Panc1 (cell line): ENCODE measurements at regions not wholly inside any gene's neighbourhood (a gene's known extent, or its start where the extent isn't known, plus 50 kb on each side); places are given as distances from the start of the nearest gene placed in this dataset.

Experiments
- ATAC-seq: fragments of 200-7000 bp; cut with Tn5 transposase; 2 replicates; pipeline ENCODE4 v1.9.1; 2020; ENCODE audit warnings: mild to moderate bottlenecking, moderate library complexity
- BruUV-seq: library from RNA; stranded (reverse); fragments of 400-500 nt; replicated peaks from 2 replicates; lab custom pipeline; 2021; lab: Mats Ljungman, UMichigan
- CTCF ChIA-PET: fragments of 300-600 bp; sonication (Branson Sonifier 250); formaldehyde crosslinking; loops from one replicate; lab custom pipeline; 2022; ENCODE audit warnings: antibody characterized with exemption; lab: Charles Lee
- POLR2A ChIA-PET: fragments of 300-600 bp; sonication (Branson Sonifier 250); formaldehyde crosslinking; loops from one replicate; lab custom pipeline; 2022; ENCODE audit warnings: antibody characterized with exemption; lab: Charles Lee
- DNase-seq: peaks from one replicate; pipeline ENCODE4 v3.0.0-alpha.2; 2010; ENCODE audit warnings: low read depth, low spot score
- H3K27ac ChIP-seq: 2 replicates; pipeline ENCODE4 v1.5.1; 2011; ENCODE audit warnings: mild to moderate bottlenecking, low read length, inconsistent platforms
- H3K27me3 ChIP-seq: fragments of 200-500 bp; sonication (Bioruptor generic); 2 replicates; pipeline ENCODE4 v1.6.0; 2014; ENCODE audit warnings: low read length, inconsistent platforms; ENCODE audit not compliant: control insufficient read depth, insufficient read depth
- H3K36me3 ChIP-seq: fragments of 200-500 bp; sonication (Bioruptor generic); 2 replicates; pipeline ENCODE4 v1.5.1; 2014; ENCODE audit warnings: inconsistent platforms, mild to moderate bottlenecking, low read length, moderate library complexity; ENCODE audit not compliant: control insufficient read depth, insufficient read depth
- H3K4me1 ChIP-seq: 2 replicates; pipeline ENCODE4 v1.5.1; 2011; ENCODE audit warnings: inconsistent platforms, mild to moderate bottlenecking, low read length, moderate library complexity; ENCODE audit not compliant: control insufficient read depth, insufficient read depth
- H3K4me3 ChIP-seq, 2 experiments: 2 replicates each; pipeline ENCODE4 v1.5.1; 2011 to 2012; ENCODE audit warnings: low read depth in 2 of 2, low read length in 2 of 2, mild to moderate bottlenecking in 2 of 2, inconsistent platforms in 1 of 2, moderate library complexity in 1 of 2
- H3K9me3 ChIP-seq: fragments of 200-500 bp; sonication (Bioruptor generic); 2 replicates; pipeline ENCODE4 v1.5.1; 2014; ENCODE audit warnings: low read depth, mild to moderate bottlenecking, inconsistent platforms, low read length, moderate library complexity; ENCODE audit not compliant: control insufficient read depth, insufficient read depth
- POLR2AphosphoS5 ChIP-seq: IDR thresholded peaks from 2 replicates; pipeline ENCODE4 v1.6.1; 2012; ENCODE audit warnings: mild to moderate bottlenecking, low read depth, low read length, moderate library complexity
- SIN3A ChIP-seq: IDR thresholded peaks from 2 replicates; pipeline ENCODE4 v1.6.1; 2012; ENCODE audit warnings: low read depth, mild to moderate bottlenecking, low read length, moderate library complexity, borderline replicate concordance; ENCODE audit not compliant: insufficient read depth
- TCF7L2 ChIP-seq: IDR thresholded peaks from 2 replicates; pipeline ENCODE4 v1.6.1; 2011; ENCODE audit warnings: mild to moderate bottlenecking, low read depth, low read length, inconsistent platforms
- in situ Hi-C: cut with HindIII; loops from 2 replicates; pipeline ENCODE4 v1.10.0; 2016; ENCODE audit warnings: low sequenced_read_pairs, low pct_unique_long_range_greater_than_20kb
- intact Hi-C: fragments of 100-400 bp; cut with micrococcal nuclease; formaldehyde crosslinking; loops from one replicate; pipeline ENCODE4 v1.10.0; 2022; ENCODE audit not compliant: unreplicated experiment
- TF ChIP-seq, protein P1 (sequence below): fragments of 450-650 bp; IDR thresholded peaks from 2 replicates; pipeline ENCODE4 v1.5.1; 2017; ENCODE audit warnings: mild to moderate bottlenecking
- TF ChIP-seq, protein P2 (sequence below), 2 experiments: IDR thresholded peaks; 2 replicates each; pipeline ENCODE4 v1.6.1; 2011 to 2012; ENCODE audit warnings: low read depth in 2 of 2, control low read depth in 1 of 2, low read length in 1 of 2, mild to moderate bottlenecking in 1 of 2, moderate library complexity in 1 of 2; ENCODE audit not compliant: insufficient read depth in 1 of 2

DNA sequence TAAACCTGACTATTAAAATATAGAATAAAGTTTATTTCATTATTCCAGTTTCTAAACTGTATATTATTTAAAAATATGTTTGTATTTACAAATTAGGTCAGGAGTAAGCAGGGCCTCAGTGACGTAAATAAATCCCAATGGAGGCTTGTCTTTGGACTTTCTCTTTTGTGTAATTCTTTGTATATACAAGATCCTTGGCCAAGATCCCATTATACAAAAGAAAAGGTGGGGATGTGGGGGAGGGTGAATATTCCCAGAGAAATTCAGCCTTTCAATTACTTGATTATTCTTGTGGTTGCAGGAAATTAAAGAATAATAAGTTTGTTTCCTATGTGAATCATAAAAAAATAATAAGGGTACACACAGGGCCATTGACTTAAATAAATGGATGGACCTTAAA is 178.7 kb upstream of the PRPS1L1 start:
- BruUV-seq: no TSS peak
- Histone ChIP-seq H3K9me3 (no peaks in the 10 kb centered on the region), H3K4me1 (no peaks in the 10 kb centered on the region), H3K27ac (no peak overlapping the region), H3K36me3 (no peaks in the 10 kb centered on the region), H3K27me3 (no peaks in the 10 kb centered on the region; the same call in 1 of the 2 replicates), H3K4me3 (no peak overlapping the region)
- ATAC-seq (no peak), DNase-seq (no peak)
- POLR2A ChIA-PET: no interaction called here
- TF ChIP-seq, protein P1, sequence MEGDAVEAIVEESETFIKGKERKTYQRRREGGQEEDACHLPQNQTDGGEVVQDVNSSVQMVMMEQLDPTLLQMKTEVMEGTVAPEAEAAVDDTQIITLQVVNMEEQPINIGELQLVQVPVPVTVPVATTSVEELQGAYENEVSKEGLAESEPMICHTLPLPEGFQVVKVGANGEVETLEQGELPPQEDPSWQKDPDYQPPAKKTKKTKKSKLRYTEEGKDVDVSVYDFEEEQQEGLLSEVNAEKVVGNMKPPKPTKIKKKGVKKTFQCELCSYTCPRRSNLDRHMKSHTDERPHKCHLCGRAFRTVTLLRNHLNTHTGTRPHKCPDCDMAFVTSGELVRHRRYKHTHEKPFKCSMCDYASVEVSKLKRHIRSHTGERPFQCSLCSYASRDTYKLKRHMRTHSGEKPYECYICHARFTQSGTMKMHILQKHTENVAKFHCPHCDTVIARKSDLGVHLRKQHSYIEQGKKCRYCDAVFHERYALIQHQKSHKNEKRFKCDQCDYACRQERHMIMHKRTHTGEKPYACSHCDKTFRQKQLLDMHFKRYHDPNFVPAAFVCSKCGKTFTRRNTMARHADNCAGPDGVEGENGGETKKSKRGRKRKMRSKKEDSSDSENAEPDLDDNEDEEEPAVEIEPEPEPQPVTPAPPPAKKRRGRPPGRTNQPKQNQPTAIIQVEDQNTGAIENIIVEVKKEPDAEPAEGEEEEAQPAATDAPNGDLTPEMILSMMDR: no peak
- TF ChIP-seq, protein P2, sequence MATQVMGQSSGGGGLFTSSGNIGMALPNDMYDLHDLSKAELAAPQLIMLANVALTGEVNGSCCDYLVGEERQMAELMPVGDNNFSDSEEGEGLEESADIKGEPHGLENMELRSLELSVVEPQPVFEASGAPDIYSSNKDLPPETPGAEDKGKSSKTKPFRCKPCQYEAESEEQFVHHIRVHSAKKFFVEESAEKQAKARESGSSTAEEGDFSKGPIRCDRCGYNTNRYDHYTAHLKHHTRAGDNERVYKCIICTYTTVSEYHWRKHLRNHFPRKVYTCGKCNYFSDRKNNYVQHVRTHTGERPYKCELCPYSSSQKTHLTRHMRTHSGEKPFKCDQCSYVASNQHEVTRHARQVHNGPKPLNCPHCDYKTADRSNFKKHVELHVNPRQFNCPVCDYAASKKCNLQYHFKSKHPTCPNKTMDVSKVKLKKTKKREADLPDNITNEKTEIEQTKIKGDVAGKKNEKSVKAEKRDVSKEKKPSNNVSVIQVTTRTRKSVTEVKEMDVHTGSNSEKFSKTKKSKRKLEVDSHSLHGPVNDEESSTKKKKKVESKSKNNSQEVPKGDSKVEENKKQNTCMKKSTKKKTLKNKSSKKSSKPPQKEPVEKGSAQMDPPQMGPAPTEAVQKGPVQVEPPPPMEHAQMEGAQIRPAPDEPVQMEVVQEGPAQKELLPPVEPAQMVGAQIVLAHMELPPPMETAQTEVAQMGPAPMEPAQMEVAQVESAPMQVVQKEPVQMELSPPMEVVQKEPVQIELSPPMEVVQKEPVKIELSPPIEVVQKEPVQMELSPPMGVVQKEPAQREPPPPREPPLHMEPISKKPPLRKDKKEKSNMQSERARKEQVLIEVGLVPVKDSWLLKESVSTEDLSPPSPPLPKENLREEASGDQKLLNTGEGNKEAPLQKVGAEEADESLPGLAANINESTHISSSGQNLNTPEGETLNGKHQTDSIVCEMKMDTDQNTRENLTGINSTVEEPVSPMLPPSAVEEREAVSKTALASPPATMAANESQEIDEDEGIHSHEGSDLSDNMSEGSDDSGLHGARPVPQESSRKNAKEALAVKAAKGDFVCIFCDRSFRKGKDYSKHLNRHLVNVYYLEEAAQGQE (IDR thresholded peaks at IDR 0.05; ENCODE audit: insufficient read depth in 1 of 2, low read depth in 2 of 2, low read length in 1 of 2): no peak
- TF ChIP-seq POLR2AphosphoS5 (no peak), TCF7L2 (no peak), SIN3A (no peak)
- in situ Hi-C loops (no loop called here), intact Hi-C loops (no loop called here)
- CTCF ChIA-PET: no interaction called here

DNA sequence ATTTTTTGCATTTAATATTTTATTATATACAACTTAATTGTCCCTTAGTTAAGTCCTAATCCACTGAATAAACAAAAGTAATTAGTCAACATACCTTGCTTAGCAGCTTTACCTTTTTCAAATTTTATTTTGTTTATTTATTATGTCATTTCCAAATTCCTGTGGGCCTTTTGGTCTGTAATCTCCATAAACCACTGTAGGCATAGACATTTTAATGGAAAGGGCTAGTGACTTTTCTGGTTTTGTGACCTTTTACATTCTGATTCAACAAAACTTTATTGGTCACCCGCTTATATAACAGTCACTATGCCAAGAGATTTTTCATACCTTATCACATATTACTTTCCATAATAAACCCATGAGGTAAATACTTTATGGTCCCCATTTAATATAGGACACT is 181.3 kb upstream of the PRPS1L1 start:
- intact Hi-C loops: no loop called here
- Histone ChIP-seq H3K36me3 (no peaks in the 10 kb centered on the region), H3K4me1 (no peaks in the 10 kb centered on the region), H3K9me3 (no peaks in the 10 kb centered on the region), H3K4me3 (no peak overlapping the region), H3K27ac (no peak overlapping the region), H3K27me3 (no peaks in the 10 kb centered on the region; the same call in 1 of the 2 replicates)
- in situ Hi-C loops: no loop called here
- DNase-seq: no peak
- POLR2A ChIA-PET: no interaction called here
- BruUV-seq: no TSS peak
- CTCF ChIA-PET: interaction anchor here (0.6 kb wide), 1 partner anchor 289 kb away, joined by 3 read pairs; no protein-coding TSS in a partner anchor
- no peak for TF ChIP-seq POLR2AphosphoS5
- ATAC-seq: no peak

DNA sequence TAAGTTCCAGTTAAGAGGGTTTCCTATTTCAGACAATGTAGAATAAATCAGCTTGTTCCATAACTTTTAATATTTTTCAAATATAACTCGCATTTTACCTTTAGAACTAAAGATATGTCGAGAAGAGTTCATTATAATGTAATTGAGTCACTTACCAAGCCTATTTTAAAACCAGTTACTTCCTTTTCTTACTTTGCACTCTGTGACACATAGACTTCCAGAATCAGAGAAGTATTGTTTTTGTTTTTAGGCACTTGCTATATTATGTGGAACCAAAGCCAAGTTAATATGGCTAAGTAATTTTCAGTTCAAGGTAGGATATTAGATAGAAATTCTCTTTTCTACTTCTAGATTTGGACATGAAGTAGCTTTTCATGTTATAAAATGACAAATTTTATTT is 182.7 kb upstream of the PRPS1L1 start:
- Histone ChIP-seq H3K36me3 (no peaks in the 10 kb centered on the region), H3K27me3 (peaks cover 2% of the 10 kb centered on the region; the same call in 1 of the 2 replicates), H3K4me3 (no peak overlapping the region), H3K9me3 (no peaks in the 10 kb centered on the region), H3K27ac (no peak overlapping the region), H3K4me1 (no peaks in the 10 kb centered on the region)
- ATAC-seq: no peak
- in situ Hi-C loops: no loop called here
- no peak for TF ChIP-seq TCF7L2
- TF ChIP-seq, protein P2 (IDR thresholded peaks at IDR 0.05; ENCODE audit: insufficient read depth in 1 of 2, low read depth in 2 of 2, low read length in 1 of 2): no peak
- TF ChIP-seq, protein P1: no peak
- no peak for TF ChIP-seq SIN3A
- no peak for TF ChIP-seq POLR2AphosphoS5
- BruUV-seq: no TSS peak
- DNase-seq: no peak
- POLR2A ChIA-PET: no interaction called here
- intact Hi-C loops: no loop called here
- CTCF ChIA-PET: no interaction called here
